HL-60 (cell line): ENCODE measurements at regions not wholly inside any gene's neighbourhood (a gene's known extent, or its start where the extent isn't known, plus 50 kb on each side); places are given as distances from the start of the nearest gene placed in this dataset.

Experiments
- DNase-seq, 2 experiments: peaks; one replicate each; pipeline ENCODE4 v3.0.0-alpha.2; 2010 to 2020; ENCODE audit warnings: low read depth in 1 of 2, low spot score in 1 of 2
- H3K27ac ChIP-seq: fragments of 250-450 bp; sonication (Bioruptor Pico); replicated peaks from 2 replicates; pipeline ENCODE4 v1.5.1; 2020; ENCODE audit warnings: mild to moderate bottlenecking, moderate library complexity
- H3K27me3 ChIP-seq: fragments of 250-450 bp; sonication (Bioruptor Pico); 2 replicates; pipeline ENCODE4 v1.5.1; 2021; ENCODE audit warnings: mild to moderate bottlenecking, moderate library complexity; ENCODE audit not compliant: insufficient read depth, poor library complexity, severe bottlenecking
- H3K4me3 ChIP-seq: replicated peaks from 2 replicates; pipeline ENCODE4 v1.5.1; 2011; ENCODE audit warnings: mild to moderate bottlenecking, control low read depth, low read length; ENCODE audit not compliant: insufficient read depth
- GABPA ChIP-seq: IDR thresholded peaks from 2 replicates; pipeline ENCODE4 v1.6.1; 2012; ENCODE audit warnings: low read depth
- POLR2AphosphoS5 ChIP-seq: IDR thresholded peaks from 2 replicates; pipeline ENCODE4 v1.6.1; 2012; ENCODE audit warnings: low read depth
- SPI1 ChIP-seq: IDR thresholded peaks from 2 replicates; pipeline ENCODE4 v1.6.1; 2012; ENCODE audit warnings: low read depth, mild to moderate bottlenecking, borderline replicate concordance
- TF ChIP-seq, protein P1 (sequence below): IDR thresholded peaks from one replicate; pipeline ENCODE4 v1.5.1; 2011; ENCODE audit warnings: low read length, control low read depth, inconsistent platforms; ENCODE audit not compliant: insufficient read depth
- TF ChIP-seq, protein P2 (sequence below): IDR thresholded peaks from 2 replicates; pipeline ENCODE4 v1.6.1; 2012; ENCODE audit warnings: low read depth; ENCODE audit not compliant: insufficient replicate concordance

DNA sequence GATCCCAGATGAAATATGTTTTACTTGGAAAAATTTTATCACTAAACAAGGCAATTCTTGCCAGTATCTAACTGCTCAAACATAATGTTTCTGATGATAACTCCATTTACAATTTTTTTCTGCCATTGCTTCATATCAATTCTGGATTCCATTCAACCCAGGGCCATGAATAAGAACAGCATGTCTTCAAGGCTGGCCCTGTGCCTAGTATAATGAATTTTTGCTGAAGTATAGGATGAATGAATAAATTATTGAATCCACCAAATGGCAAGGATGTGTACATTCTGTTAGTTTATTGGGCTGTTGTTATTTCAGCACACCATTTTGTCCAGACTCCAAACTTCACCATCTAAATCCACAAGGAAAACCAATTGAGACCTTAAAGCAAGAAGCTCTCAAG is 414.7 kb downstream of the HS3ST3B1 start:
- H3K27ac ChIP-seq = no peak overlapping the region
- TF ChIP-seq, protein P1, sequence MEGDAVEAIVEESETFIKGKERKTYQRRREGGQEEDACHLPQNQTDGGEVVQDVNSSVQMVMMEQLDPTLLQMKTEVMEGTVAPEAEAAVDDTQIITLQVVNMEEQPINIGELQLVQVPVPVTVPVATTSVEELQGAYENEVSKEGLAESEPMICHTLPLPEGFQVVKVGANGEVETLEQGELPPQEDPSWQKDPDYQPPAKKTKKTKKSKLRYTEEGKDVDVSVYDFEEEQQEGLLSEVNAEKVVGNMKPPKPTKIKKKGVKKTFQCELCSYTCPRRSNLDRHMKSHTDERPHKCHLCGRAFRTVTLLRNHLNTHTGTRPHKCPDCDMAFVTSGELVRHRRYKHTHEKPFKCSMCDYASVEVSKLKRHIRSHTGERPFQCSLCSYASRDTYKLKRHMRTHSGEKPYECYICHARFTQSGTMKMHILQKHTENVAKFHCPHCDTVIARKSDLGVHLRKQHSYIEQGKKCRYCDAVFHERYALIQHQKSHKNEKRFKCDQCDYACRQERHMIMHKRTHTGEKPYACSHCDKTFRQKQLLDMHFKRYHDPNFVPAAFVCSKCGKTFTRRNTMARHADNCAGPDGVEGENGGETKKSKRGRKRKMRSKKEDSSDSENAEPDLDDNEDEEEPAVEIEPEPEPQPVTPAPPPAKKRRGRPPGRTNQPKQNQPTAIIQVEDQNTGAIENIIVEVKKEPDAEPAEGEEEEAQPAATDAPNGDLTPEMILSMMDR = no peak
- TF ChIP-seq, protein P2, sequence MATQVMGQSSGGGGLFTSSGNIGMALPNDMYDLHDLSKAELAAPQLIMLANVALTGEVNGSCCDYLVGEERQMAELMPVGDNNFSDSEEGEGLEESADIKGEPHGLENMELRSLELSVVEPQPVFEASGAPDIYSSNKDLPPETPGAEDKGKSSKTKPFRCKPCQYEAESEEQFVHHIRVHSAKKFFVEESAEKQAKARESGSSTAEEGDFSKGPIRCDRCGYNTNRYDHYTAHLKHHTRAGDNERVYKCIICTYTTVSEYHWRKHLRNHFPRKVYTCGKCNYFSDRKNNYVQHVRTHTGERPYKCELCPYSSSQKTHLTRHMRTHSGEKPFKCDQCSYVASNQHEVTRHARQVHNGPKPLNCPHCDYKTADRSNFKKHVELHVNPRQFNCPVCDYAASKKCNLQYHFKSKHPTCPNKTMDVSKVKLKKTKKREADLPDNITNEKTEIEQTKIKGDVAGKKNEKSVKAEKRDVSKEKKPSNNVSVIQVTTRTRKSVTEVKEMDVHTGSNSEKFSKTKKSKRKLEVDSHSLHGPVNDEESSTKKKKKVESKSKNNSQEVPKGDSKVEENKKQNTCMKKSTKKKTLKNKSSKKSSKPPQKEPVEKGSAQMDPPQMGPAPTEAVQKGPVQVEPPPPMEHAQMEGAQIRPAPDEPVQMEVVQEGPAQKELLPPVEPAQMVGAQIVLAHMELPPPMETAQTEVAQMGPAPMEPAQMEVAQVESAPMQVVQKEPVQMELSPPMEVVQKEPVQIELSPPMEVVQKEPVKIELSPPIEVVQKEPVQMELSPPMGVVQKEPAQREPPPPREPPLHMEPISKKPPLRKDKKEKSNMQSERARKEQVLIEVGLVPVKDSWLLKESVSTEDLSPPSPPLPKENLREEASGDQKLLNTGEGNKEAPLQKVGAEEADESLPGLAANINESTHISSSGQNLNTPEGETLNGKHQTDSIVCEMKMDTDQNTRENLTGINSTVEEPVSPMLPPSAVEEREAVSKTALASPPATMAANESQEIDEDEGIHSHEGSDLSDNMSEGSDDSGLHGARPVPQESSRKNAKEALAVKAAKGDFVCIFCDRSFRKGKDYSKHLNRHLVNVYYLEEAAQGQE = no peak
- no peak for TF ChIP-seq SPI1
- no peak for TF ChIP-seq POLR2AphosphoS5
- no peak for TF ChIP-seq GABPA
- no peak overlapping the region for H3K4me3 ChIP-seq
- H3K27me3 ChIP-seq = no peaks in the 10 kb centered on the region
- DNase-seq = no peak

DNA sequence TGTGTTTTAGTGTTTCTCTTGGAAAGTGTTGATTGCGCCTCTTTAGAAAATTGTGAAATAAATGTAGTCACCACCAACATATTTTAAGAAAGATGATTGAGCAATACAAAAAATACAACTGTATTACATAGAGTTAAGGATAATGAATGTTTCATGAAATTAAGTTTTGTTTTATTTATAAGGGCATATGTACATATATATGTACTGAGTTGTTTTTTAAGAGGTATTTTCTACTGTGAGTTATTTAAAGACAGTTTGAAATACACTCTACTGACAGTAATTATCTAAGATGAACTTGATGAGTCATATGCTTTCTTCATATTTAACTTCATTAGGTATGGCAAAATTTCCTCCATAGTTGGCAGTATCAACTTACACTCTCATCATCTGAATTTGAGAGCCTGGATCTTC is 411.7 kb downstream of the HS3ST3B1 start:
- Histone ChIP-seq H3K27me3 (no peaks in the 10 kb centered on the region), H3K4me3 (no peak overlapping the region), H3K27ac (peak overlapping the region; percentile 10; the same call in 1 of the 2 replicates)
- TF ChIP-seq POLR2AphosphoS5 (no peak), SPI1 (no peak), GABPA (no peak)
- TF ChIP-seq, protein P2 = no peak
- TF ChIP-seq, protein P1 = no peak
- DNase-seq = peak in 1 of 2 experiments; percentile 44

DNA sequence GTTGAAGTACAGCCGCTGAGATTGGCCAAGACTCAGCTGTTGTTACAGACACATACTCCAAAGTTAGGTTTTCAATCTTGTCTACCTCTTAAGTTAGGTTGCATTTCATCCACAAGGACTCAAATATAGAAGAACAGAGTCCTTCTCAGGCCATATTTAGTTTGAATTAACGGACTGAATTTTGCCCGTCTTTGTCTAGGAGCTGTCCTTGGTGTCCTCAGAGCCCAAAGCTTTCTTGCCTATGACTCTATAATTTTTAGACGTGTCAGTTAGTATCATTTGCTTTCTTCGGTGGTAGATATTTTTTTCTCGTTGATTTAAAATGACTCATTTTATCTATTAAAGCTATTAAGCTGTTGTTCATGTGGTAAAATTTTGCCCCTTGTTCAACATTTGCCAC is 403.2 kb downstream of the HS3ST3B1 start:
- DNase-seq = no peak
- Histone ChIP-seq H3K27ac (no peak overlapping the region), H3K27me3 (no peaks in the 10 kb centered on the region), H3K4me3 (no peak overlapping the region)
- TF ChIP-seq POLR2AphosphoS5 (no peak), SPI1 (no peak)
- TF ChIP-seq, protein P2 = peak; percentile 49

DNA sequence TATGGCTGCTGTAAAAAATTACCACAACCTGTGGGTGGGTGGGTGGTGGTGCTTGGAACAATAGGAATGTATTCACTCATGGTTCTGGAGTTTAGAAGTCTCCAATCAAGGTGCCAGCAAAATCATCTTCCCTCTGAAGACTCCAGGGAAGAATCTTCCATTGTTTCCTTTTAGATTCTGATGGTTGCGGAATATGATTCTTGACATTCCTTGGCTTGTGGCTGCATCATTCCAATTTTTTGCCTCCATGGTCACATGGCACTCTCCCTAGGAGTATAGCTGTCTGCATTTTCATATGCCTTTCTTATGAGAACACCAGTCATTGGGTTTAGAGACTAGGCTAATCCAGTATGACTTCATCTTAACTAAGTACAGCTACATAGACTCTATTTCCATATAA is 401.0 kb downstream of the HS3ST3B1 start:
- no peak overlapping the region for H3K4me3 ChIP-seq
- no peak for DNase-seq
- no peaks in the 10 kb centered on the region for H3K27me3 ChIP-seq
- H3K27ac ChIP-seq = no peak overlapping the region
- TF ChIP-seq SPI1 = no peak
- TF ChIP-seq GABPA = no peak
- TF ChIP-seq, protein P2 = no peak
- TF ChIP-seq POLR2AphosphoS5 = no peak
- TF ChIP-seq, protein P1 = no peak
